GM18870 (cell line): ENCODE measurements at regions not wholly inside any gene's neighbourhood (a gene's known extent, or its start where the extent isn't known, plus 50 kb on each side); places are given as distances from the start of the nearest gene placed in this dataset.

Source experiments
- ATAC-seq: cut with Tn5 transposase; IDR thresholded peaks from one replicate; pipeline ENCODE4 v1.9.1; 2021; ENCODE audit warnings: moderate library complexity; ENCODE audit not compliant: unreplicated experiment

DNA sequence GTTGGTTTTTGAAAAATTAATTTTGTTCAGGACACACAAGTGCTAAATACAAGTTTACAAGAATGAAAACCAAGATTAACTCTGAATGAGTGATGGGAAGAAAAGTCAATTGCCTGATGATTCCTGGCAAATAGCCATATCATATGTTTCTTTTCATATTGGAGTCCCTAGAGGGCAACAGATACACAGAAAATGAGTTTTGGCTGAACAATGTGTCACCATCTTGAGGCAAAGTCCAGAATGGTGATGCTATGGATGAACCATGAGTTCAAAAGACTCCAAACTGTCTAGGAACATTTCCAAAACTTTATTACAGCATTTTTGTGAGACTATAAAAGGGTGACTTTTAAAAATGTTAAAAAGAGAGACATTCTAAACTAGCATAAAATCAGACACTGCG is 382.9 kb downstream of the TMEM161B start:
- ATAC-seq = no peak

DNA sequence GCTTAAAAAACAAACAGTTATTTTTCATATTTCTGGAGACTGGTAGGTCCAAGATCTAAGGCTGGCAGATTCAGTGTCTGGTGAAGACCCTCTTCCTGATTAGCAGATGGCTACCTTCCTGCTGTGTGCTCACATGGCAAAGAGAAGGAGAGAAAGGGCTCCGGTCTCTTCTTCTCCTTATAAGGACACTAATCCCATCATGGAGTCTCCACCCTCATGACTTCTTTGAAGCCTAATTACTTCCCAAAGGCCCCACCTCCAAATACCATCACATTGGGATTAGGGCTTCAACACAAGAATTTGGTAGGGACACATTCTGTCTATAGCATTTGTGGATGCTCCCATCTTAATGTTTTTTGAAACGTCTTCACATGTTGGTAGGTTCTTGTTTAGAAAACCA is 391.1 kb downstream of the TMEM161B start:
- ATAC-seq = no peak

GRCh38 chr5:87877023-87877422 is 391.6 kb downstream of the TMEM161B start:
- no peak for ATAC-seq

- ATAC-seq = no peak
Observed at GRCh38 chr5:87876616-87877015, 392.0 kb downstream of the TMEM161B start.

GRCh38 chr5:87872986-87873385 is 395.7 kb downstream of the TMEM161B start:
- ATAC-seq = no peak

- ATAC-seq = no peak
Observed at GRCh38 chr5:87868792-87869191, 399.9 kb downstream of the TMEM161B start.

DNA sequence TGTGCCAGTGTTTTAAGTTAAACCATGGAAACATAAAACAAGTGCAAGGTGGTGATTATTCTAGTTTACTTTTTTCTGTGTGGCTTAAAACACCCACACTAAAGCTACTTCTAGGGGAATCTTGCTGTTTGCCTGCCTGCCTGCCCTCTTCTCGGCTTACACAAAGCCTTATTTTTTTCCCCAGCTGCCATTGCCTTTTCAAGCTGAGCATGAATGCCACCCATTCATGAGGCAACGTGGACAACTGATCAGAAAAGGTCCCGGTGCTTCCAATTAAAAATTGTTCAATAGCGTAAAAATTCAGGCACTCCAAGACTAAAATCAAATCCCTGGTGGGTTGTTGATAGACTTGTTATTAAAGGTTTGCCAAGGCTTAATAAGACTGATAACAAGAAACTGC is 401.4 kb downstream of the TMEM161B start:
- no peak for ATAC-seq

DNA sequence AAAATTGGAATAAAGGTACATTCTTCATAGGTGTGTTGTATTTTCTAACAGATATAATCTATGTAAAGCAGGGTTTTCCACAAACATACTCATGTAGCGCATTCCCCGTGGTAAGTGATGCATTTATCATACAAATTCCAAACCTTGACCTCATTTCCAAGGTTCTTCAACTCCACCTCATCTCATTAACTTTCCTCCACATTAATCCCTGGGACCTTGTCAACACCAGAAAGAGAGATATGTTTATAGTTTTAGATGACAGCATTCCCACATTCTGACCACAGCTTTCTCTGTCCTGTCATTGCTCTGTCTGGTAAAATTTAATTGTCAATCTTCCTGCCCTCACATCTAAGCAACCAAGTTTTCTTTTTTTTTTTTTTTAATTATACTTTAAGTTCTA is 415.1 kb downstream of the TMEM161B start:
- ATAC-seq = no peak

DNA sequence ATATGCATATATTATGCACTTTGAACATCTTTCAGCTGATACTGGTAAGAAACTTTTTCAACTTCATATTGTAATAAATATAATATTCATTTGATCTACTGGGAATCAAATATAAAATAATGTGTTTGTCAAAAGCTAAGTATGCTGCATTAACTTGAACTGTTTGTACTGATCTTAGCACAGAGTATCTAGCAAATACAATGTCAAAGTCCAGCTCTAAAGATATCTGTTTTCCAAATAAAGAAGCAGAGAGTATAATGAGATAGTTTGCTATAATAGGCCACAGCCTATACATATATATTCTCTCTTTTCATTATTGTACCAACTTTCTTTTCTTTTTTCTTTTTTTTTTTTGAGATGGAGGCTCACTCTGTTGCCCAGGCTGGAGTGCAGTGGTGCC is 417.0 kb downstream of the TMEM161B start:
- no peak for ATAC-seq

DNA sequence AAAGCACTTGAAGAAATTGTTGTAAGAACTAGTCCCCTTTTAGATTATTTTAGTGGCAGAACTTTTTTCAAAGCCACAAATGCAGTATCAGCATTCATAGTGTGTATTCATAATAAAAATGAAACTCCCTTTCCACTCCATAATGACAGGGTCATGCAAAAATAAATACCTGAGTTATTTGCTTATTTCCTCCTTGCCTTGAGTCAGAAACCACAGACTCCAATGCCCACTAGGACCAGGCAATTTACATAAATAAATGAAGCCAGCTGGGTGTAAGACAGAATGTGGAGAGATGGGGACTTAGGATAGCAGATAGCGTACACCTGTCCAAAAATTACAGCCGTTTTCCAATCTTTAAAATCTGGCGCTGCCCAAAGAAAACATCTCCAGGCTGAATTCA is 417.8 kb downstream of the TMEM161B start:
- ATAC-seq = no peak

GRCh38 chr5:87845734-87846133 is 422.9 kb downstream of the TMEM161B start:
- ATAC-seq = no peak

GRCh38 chr5:87844866-87845265 is 423.8 kb downstream of the TMEM161B start:
- no peak for ATAC-seq

DNA sequence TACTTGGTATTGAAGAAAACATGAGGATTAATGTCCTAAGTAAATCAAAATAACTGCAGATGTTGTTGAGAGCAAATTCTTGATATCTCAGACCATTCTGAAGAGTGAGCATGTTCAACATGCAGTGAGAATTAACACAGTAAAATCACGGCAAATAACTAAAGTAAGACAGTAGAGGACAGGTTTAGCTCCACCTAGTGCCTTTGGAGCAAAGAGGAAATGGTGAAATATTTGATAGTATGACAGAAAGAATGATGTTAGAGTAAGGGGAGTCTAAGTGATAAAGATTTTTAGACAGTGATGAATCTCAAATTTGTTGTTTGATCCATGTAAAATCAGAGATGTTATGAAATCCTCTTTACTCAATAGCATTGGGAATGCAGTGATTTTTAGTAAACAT is 424.2 kb downstream of the TMEM161B start:
- ATAC-seq = no peak

GRCh38 chr5:87836696-87837095 is 424.0 kb upstream of the CCNH start:
- no peak for ATAC-seq

GRCh38 chr5:87831499-87831898 is 418.8 kb upstream of the CCNH start:
- no peak for ATAC-seq

DNA sequence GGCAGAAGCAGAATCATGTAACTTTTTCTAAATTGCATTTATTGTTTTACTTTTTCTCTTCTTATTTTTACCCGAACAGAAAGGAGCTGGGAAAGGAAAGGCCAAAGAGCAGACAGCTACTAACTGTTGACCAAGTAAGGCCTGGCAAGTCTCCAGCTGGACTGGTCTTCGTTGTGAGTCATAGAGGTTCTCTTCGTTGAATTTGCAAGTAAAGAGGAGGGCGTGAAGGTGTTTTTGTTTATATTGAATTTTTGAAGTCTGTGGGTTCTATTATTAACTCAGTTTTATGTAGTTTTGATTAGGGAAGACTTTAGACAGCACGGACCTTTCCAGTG is 416.5 kb upstream of the CCNH start:
- ATAC-seq = no peak

DNA sequence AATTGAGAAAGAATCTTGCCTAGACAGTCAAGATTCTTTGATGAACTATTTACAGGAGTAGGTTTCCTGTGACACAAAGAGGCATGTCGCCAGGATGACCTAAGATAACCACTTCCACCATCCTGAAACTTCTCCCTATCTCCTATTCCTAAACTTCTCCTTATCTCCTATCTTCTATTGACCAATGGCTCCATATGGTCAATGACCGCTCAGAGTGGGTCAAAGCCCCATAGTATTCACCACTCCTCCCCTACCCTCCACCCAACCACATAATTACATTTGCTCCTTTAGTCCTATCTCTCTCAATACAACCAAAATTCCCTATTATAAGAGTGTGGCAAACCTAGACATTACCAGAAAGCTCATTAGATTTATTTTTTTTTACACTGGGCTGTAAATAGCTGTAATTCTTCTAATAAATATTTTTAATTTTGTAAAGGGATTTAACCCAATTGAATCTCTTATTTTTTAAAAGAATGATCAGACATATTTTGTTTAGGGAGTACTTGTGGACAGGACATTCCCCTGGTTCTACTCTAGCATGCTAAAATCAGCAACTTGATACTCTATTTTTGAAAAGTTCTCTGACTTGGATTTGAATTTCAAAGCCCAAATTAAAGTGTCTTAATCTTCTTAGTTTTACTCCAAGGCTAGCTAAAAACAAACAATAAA is 416.0 kb upstream of the CCNH start:
- ATAC-seq = no peak

GRCh38 chr5:87827539-87827938 is 414.8 kb upstream of the CCNH start:
- ATAC-seq = no peak

DNA sequence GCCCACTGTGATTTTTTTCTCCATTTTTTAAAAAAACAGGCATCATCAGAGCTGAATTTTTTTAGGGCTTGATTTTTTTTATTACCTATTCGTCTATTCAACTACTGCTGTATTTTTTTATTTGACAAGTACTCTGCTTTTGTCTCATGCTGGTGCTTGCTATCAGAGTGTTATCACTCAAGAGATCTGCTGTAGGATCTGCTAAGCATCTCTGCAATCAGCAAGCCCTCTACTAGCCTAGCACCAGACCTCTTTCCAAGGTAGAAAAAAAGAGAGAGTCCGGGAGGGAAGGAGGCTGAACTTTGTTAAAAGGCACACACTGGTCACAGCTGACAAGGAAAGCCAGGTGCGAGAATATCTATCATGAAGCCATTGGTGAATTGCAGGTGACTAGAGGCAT is 413.8 kb upstream of the CCNH start:
- no peak for ATAC-seq

DNA sequence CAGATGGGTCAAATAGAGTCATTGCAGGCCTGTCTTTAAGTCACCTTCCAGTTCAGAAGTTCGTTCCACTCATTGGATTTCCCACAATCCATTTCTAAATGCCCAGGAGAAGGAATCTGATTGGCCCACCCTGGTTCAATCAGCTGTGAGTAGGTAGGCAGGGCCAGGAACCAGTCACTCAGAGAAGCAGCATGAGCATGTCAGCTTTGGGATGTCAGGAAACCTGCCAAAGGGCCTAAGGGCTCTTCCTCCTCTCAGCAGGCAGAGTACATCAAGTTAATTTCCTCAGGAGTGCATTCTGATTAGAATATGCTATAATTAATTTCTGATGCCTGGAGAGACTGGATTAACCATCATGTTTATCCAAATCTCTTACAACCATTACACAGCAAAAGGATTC is 412.9 kb upstream of the CCNH start:
- no peak for ATAC-seq

DNA sequence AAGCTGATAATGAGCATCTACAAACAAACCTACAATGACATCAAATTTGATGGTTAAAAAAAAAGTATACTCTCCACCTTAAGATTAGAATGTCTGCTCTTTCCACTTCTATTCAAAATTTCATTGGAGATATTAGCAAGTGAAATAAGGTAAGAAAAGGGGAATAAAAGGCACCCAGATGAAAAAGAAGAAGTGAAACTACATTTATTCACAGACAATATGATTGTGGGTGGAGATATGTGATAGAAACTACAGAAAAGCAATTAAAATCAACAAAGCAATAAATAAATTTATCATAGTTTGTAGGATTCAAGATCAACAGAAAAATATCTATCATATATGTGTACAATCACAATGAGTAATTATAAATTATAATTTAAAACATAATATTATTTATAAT is 395.1 kb upstream of the CCNH start:
- peak; percentile 63 for ATAC-seq

- ATAC-seq = no peak
Observed at GRCh38 chr5:87803352-87803751, 390.6 kb upstream of the CCNH start.

DNA sequence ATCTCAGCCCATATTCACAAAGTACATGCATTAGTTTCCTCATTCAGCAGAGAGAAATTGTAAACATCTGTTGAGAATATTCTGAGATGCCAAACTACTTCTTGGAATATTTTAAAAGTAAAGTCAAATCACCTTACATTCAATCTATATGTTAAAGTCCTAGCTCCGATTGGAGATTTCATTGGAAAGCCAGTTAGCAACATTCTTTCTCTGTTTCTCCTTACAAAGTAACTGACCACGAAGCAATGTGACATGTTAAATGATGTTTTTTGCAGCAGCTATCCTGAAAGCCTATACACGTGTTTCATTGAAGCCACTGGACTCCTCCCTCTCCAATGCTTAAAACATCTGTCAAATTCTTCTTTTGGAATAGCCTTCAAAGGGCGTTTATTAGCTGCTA is 379.1 kb upstream of the CCNH start:
- no peak for ATAC-seq

- no peak for ATAC-seq
Observed at GRCh38 chr5:87788416-87788815, 375.7 kb upstream of the CCNH start.
